ENCODE measurements at regions not wholly inside any gene's neighbourhood (a gene's known extent, or its start where the extent isn't known, plus 50 kb on each side); places are given as distances from the start of the nearest gene placed in this dataset.

DNA sequence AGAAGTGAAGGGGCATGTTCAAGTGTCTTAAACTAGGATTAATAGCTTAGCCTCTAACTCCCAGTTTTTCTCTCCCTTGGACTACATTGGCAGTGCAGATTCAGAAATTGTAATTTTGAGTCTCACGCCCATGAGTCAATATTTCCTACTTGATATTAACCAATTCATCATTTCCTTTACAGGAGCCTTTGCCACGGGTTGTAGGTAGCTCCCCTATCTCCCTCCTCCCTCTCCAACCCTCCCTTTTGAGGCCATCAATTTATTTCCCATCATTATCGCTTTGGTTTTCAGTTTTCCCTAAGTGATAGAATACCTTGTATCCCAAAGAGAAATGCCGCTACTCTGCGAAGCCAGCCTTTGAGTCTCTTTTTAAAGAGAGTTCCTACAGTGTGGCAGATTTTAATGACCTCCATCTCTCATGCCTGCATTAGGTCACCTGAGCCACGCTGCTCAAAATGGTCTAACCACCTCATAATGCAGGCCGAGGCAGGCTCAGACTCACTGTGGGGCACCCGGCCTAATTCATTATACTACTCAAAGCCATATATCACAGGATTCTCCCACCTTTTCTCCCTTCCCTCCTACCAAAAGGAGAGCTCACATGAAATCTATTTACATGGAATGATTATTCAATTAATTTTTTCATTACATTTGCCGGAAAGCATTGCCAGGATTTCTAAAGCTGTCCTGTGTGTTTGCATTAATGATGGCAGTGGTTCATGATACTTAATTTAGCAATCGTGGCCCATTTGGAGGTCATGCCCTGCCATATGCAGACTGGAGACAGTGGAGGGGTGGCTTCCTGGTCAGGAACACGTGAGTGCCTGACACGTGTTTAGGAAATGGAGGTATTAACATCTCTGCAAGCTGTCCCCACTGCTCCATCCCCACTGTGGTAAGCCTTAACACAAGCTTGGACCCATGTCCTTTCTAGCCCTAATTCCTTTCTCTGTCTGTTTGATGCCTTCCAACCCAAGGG, 448.2 kb upstream of the AUTS2 start:
- DNase-seq (ENCODE audit: low read depth) = no peak

DNA sequence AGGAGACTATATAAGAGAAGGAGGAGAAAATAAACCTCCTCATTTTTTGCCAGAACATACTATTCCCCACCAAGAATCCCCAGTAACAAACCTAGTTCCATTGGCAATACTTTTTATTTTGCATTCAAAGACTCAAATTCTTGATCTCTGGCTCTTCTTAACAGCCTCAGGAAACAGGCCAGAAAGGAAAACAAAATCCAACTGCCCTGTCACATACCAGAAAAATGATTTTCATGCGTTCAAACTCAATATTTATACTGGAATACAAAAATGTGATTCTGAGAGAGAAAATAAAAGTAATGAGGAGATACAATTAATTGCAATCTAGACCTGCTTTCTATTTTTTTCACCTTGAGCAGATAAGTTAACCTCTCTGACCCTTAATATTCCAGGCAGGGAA, 435.9 kb upstream of the AUTS2 start:
- DNase-seq (ENCODE audit: low read depth) = no peak

DNA sequence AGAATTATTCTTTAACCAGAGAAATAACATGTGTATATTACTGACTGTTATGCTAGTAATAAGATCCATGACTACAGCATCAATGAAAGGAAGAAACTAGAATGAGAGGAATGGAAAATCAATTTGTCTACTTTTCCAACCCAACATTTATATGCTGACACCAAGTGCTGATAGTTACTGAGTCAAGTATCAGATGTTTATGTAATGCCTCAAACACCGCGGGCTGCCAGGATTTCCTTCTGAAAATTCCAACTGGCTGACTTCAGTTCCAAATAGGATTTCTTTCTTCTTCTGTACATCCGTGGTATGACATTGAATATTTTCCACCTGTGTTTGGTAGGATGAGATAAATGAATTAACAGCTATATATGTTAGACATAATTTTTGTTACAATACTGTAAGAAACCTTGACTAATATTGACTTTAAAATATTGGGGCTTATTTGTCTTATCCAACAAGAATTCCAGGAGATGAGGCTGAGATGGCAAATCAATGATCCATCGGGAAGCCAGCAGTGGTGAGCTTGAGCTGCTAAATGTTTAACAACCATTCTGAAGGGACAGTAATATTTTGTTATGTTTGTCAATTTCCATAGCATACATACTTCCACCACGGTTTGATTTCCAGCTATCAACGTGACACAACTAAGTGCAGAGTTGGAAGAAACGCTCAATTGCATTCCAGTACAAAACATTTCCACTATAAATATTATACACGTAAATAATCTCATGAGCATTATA, 435.2 kb upstream of the AUTS2 start:
- DNase-seq (ENCODE audit: low read depth) = no peak

DNA sequence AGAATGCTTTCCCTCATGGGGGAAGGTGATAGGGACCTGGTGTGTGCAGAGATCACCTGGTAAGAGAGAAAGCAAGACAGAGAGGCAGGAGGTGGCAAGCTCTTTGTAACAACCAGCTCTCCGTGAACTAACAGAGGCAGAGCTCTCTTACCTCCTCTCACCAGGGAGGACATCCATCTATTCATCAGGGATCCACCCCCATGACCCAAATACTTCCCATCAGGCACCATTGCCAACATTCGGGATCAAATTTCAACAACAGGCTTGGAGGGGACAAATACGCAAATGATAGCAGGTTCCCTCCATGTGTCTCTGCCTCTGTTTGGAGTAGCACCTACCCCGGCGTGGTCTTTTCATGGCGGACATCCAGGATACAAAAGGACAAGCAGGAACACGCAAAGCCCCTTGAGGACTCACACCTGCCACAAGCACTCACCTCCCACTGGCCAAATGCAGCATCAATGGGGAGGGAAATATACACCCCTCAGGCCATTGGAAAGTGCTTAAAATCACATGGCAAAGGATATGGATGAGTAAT, 431.2 kb upstream of the AUTS2 start:
- no peak for DNase-seq (ENCODE audit: low read depth)

DNA sequence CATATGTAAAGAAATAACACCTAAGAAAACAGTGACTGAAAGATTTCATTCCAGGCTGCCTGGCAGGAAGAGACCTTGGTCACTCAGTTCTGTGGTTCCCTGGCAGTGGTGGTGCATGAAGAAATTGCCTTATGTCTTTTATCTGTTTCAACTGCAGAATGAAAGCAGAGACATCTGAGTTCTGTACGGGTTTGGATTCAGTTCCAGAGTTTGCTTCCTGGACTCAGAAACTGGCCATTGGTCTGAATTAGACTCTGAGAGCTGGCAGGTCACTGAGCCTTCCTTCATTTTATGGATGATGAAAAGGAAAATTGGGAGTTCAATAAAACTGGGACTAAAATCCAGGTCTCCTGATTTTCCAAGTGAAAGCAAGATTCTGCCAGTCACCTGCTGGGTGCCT, 428.9 kb upstream of the AUTS2 start:
- no peak for DNase-seq (ENCODE audit: low read depth)

DNA sequence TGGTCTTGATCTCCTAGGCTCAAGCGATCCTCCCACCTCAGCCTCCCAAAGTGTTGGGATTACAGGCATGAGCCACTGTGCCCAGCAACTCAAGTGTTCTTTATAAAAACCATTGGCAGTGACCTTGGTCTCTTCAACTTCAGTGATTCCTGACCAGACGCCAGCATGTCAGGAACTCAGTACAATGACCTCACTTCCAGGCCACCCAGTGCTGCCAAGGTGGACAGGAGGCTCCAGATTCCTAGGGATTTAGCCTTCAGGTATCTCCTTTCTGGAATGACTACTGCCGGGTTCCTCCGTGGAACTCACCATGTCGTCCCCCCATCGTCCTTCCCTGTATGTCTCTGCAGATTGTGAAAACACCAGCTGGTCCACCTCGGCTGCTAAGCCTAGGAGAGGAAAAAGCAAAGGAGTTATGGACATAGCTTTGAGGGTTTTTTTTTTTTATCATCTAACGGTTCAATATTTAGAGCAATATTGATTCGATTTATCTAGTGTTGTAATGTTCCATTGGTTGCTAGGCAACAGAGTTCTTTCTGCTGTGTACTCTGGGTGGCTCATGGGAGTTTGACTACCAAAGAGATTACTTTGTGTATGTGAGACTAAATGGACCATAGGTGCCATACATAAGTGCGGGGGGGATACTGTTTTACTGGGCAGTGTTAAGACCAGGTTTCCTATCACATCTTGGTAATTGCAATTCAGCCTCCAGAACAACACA, 425.8 kb upstream of the AUTS2 start:
- no peak for DNase-seq (ENCODE audit: low read depth)

DNA sequence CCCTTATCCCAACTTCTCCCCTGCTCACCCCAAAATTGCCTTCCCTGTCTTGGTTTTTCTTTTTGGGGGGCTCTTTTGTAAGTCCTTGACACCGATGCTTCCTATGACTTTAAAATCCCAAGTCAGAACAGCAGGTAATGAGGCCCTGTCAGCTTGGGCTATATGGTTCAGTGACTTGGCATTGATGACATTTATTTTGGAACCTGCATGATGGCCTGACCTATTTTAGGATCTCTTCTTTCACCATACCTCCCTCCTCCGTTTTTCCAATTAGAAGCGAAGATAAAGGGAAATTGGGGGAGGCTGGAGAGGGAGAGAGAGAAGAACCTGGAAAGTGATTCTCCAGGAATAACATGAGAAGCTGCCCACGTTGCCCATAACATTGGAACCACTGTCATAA, 424.9 kb upstream of the AUTS2 start:
- DNase-seq (ENCODE audit: low read depth) = no peak

DNA sequence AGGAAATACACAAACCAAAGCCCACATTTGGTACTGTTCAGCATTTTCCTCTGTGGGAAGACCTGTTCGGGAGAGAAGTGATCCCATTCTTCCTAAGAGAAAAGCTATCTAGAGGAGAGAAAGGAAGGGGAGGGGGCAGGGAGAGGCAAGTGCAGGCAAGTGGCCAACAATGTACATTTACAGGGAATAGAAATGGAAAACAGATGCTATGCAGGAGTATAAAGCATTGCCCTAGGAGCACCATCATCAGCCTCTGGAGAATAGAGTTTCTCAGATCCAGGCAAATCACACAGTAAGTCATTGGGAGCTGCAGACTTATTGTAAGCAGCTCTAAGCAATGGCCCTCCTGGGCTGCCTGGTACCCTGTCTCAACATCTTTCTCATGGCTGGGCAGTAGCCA, 424.4 kb upstream of the AUTS2 start:
- DNase-seq (ENCODE audit: low read depth) = no peak

DNA sequence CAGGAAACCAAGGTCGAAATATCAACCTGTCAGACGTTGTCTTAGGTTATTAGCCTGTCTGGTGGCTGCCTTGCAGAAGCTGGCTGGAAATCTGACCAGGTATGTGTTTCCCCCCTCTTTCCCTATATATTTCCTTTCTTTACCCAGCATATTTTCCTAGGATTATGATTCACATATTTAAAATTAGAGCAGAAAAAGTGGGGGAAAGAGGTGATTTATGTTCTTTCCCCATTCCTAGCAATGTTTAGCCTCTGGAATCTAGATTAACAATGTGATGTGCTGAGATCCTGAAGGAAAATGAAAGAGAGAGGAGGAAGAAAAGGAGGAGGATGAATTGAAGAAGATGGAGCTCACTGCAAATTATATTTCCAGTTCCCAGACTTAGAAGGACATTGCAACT, 421.4 kb upstream of the AUTS2 start:
- DNase-seq (ENCODE audit: low read depth) = no peak

DNA sequence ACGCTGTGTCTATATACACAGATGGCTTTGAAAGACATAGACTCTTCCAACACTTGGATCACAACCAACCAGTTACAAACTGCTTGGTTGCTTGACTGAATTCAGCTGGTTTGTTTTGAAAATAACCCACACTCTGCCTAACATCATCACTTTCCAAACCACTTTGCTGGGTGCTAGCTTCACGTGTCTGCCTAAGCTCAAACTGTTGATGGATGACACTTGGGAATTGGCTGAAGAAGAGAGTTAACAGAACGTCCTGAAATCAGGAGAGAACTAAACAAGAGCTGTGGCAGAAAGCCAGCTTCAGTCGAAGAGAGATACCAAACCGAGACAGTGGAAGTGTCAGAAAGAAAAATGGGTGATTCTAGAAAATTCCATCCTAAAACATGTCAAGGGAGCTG, 420.8 kb upstream of the AUTS2 start:
- DNase-seq (ENCODE audit: low read depth) = no peak

DNA sequence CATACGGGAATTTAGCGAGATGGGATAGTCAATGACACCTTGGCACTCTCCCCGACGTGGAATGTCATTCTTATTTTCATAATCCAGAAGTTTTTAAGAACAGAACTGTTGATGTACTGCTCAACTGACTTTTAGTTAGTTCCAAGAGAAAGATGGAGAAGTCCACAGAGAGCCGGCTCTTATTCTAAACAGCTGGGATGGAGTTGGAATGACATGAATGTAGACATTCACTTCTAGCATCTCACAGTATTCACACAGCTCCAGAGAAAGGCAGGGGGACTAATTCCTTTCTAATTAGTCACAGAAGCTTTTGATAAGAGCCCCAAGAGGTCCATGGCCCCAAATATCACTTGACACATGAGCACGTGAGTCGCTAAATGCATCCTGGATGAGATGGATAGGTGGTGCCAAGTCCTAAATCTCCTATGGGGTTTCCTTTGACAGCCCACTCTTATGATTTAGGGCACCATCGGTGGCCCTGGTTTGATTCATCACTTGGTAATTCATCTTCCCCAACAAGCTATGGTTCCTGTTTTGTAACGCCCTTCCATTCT, 420.3 kb upstream of the AUTS2 start:
- DNase-seq (ENCODE audit: low read depth) = no peak

DNA sequence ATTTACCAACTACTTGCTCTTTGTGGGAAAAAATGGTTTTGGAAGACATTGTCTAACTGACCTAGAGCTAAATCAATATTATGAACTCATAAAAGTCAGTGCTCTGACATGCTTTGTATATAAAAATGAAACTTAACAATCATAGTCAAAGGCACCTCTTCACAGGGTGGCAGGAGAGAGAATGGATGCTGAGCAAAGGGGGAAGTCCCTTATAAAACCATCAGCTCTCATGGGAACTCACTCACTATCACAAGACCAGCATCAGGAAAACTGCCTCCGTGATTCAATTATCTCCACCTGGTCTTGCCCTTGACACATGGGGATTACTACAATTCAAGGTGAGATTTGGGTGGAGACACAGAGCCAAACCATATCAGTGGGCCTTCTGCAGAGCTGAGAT, 417.6 kb upstream of the AUTS2 start:
- DNase-seq (ENCODE audit: low read depth) = no peak

DNA sequence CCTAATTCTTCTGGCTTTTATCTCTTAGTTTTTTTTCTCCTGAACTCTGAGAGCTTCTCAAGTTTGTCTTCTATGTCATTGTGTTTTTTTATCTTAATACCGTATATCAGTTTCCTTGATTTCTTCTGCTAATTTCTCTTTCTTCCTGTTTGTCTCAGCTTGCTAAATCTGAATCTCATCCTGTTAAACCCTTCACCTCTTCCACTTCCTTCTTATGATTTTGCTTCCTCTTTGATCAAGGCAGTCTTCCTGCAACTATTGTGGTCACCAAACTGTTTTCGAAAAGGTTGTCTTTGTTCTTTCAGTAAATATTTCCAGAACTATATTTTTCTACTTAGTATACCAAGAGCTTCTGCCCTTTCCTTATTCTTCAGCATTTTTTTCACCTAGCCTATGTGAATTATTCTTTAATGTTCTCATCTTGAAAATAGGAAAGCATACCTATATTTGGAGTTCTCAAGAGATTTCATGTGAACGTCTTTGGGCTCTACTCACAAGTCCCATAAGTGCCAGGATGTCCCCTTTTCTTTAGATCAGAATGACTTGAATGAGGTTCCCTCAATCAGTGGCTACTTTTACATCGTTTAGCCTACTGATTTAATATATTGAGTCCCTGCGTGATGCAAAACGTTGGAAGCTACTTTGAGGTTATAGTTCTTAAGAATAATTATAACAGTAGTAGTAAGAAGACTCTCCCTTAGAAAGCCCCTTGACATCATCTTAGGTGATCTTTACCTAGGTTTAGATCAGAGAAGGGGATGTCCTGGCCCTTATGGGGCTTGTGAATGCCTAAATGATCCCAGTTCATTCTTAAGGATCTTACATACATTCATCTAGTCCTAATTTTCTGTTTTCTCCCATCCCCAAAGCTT, 415.4 kb upstream of the AUTS2 start:
- DNase-seq (ENCODE audit: low read depth) = no peak

DNA sequence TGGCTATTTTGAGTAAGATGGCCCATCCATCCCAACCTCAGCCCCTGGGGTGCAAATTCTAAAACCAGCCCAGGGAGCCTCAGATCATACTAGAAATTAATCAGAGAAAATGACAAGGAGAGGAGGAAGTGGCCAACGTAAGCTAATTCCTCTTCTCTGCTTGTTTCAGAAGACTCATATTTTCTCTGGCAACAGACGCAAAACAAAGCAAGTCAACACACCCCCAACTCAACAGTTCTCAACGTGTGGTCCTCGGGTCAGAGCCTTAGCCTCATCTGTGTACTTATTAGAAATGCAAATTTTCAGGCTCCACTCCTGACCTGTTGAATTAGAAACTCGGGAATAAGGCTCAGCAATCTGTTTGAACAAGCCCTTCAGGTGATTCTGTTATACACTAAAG, 413.9 kb upstream of the AUTS2 start:
- no peak for DNase-seq (ENCODE audit: low read depth)

DNA sequence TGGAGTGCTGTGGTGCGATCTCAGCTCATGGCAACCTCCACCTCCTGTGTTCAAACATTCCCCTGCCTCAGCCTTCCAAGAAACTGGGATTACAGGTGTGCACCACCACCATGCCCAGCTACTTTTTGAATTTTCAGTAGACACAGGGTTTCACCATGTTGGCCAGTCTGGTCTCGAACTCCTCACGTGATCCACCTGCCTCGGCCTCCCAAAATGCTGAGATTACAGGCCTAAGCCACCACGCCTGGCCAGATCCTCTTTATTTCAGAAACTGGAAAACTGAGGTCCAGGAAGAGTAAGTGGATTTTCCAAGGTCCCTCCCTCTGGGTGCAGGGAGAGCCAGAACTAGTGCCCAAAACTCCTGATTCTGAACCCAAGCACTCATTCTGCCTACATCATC, 413.1 kb upstream of the AUTS2 start:
- DNase-seq (ENCODE audit: low read depth) = no peak

DNA sequence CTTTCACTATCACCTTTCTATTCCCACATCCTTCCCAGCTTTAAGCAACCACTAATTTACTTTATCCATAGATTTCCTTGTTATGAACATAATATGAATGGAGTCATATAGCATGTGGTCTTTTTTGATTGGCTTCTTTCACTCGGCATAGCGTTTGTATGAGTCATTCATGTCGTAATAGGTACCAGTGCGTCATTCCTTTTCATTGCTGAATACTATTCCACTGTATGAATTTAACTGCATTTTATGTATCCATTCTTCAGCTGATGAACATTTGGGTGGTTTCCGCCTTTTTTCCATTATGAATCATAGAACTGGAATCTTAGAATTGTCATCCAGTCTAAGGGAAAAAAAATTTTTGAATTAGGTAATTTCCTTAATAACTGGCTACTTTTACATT, 411.3 kb upstream of the AUTS2 start:
- no peak for DNase-seq (ENCODE audit: low read depth)

DNA sequence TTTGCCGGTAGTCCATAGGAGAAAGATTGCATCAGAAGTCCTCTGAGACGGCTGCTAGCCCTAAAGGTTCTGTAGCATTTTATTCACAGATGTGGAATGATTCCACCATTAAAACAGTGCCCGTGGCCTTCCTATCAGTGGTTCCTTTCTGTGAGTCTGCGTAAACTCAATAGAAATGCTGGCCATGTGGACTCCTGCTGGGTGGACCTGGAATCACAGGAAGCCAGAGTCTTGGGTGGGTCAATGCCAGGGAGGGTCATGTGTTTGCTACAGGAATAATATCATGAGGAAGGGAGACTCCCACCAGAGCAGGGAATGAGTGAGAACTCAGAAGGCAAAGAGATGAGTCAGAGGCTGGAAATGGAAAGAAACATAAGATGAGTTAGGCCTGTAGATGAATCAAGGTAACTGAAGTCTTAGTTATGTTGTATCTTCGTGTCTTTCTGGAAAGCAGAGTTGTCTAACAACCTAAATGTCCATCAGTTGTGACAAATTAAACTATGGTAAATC, 410.4 kb upstream of the AUTS2 start:
- no peak for DNase-seq (ENCODE audit: low read depth)

DNA sequence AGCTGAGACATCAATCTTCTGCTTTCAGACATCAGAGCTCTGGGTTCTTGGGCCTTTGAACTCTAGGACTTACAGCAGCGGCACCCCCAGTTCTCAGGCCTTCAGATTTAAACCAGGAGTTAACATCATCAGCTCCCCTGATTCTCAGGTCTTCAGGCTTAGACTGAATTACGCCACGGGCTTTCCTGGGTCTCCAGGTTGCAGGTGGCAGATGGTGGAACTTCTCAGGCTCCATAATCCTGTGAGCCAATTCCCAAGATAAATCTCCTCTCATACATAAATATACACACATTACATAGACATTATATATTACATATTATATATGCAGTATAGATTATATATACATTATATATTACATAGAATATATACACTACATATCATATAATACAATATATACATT, 408.9 kb upstream of the AUTS2 start:
- DNase-seq (ENCODE audit: low read depth) = no peak

DNA sequence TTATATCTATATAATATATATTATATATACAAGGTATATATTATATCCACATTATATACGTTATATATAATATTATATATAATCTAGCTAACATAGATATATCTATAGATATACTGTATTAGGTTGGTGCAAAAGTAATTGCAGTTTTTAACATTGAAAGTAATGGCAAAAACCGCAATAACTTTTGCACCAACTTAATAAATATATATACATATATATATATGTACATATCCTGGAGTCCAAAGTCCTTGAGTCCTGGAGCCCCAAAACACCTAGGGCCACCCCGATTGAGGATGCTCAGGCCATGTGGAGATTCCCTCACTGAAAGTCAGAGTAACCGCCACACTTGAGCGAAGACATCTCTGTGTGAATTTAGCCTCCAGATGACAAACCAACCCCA, 408.2 kb upstream of the AUTS2 start:
- DNase-seq (ENCODE audit: low read depth) = no peak

DNA sequence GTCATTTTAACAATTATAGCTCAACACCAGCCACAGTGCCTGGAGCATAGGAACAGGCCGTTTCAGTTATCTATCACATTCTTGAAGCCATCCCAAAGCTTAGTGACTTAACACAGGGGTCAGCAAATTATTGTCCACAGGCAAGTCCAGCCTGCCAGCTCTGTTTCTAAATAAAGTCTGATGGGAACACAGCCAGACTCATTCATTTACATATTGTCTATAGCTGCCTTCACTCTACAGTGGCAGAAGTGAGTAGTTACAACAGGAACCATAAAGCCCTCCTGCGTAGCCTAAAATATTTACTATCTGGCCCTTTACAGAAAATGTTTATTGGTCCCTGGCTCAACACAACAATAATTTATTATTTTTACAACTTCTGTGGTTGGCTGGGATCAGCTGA, 407.5 kb upstream of the AUTS2 start:
- no peak for DNase-seq (ENCODE audit: low read depth)

DNA sequence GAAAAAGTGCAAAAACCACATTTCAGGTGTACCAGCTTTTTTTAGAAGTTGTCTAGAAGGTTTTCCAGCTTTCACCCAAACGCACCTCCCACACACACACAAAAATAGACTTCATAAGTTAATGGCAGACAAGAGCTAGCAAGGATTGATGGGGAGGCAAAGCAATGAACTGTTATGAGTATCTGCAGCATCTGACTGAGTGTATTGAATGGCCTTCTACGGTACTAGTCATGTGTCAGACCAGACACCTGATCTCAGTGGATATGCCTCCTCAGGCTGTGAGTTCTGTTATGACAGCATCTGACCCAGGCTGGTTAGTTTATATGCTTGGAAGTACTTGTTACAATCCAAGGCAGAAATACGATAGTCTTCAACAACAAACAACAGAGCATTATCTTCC, 406.1 kb upstream of the AUTS2 start:
- DNase-seq (ENCODE audit: low read depth) = no peak
